ENCODE measurements at regions not wholly inside any gene's neighbourhood (a gene's known extent, or its start where the extent isn't known, plus 50 kb on each side); places are given as distances from the start of the nearest gene placed in this dataset.
"Not testable (repeated sequence)": the region's sequence is repeated elsewhere in the genome, so short reads cannot be mapped to it uniquely, and the experiment has no call there.

DNA sequence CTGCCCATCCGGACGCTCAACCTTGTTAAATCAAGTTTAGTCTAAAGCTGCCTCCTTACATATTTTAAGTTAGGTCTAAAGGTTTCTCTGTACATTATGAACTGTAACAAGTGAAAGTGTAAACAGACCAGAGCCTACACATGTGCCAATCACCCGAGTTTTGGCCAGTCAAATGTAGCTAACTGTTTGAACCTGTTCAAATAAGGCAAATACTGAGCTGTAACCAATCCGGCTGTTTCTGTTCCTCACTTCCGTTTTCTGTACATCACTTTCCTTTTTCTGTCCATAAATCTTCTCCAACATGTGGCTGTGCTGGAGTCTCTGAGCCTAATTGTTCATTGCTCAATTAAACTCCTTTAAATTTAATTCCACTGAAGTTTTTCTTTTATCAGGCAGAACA lies 113.3 kb upstream of the SHISA3 start:
- no peak for DNase-seq (ENCODE audit: low read depth)

DNA sequence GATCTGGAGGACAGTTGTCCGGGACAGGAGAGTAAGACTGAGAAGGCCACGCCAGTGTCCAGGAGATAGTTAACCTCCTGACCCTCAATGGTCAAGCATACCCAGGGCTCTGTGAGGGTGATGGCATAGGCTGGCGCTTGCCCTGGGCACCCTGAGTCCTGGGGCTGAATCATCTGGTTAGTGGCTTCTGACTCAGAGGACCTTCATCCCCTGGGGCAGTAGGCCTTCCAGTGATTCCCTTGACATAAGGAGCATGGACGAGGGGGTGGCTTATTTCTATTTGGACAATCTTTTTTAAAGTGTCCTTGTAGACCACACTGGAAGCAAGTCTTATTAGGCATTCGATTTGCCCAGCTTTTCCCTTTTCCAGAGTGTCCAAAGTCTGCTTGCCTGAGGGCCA lies 108.4 kb upstream of the SHISA3 start:
- DNase-seq (ENCODE audit: low read depth), result peak; percentile 44

DNA sequence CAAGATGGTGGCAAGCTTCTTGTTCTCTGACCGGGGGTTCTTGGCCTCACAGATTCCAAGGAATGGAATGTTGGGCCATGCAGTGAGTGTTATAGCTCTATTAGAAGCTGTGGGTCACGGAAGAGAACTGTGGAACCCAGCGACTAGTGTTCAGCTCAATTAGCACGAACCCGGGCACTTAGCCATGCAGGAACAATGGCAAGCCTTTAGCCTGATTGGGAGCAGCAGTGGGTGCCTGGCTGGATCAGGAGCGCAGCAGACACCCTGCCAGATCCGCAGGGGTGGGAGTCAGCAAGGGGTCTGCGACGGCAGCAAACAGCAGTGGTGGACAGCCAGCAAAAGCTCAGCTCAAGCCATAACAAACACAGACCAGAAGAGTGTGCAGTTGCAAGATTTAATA lies 105.1 kb upstream of the SHISA3 start:
- DNase-seq (ENCODE audit: low read depth), result not testable (repeated sequence)

DNA sequence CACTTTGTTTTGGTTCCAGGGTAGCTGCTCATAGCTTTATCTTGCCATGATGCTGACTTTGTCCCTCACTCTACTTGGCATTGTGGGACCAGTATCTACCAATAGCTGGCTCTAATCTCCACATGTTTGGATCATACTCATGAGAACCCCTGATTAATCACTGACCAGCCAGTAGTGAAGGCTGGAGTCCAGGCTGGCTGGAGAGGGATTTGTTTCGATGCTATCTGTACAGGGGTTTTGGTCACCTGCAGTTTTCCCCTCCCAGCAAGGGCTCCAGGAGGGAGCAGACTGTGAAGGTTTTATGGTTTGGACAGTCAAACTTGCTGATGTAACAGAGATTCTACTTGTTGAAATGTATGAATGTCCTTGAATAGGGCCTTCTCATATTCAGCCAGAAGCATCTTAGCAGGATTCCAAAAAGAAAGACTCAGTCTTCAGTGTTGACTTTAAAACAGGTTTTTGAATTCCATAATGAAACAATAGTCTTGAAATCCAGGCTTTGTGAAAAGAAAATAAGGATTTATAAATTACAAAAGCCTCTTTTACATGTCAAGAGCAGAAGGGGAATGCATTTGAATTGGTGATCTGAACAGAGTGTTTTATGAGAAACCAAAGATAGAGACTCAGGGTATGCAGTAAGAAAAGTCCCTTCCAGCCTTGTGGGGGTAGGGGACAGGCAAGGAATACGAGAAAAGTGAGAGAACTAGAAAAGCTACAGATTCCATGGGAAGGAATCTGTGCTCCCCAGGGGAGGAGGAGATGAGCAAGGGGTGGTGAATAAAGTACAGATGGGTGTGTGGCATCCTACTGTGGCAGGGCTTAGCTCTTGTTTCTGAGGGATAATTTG lies 103.1 kb upstream of the SHISA3 start:
- DNase-seq (ENCODE audit: low read depth), result no peak

DNA sequence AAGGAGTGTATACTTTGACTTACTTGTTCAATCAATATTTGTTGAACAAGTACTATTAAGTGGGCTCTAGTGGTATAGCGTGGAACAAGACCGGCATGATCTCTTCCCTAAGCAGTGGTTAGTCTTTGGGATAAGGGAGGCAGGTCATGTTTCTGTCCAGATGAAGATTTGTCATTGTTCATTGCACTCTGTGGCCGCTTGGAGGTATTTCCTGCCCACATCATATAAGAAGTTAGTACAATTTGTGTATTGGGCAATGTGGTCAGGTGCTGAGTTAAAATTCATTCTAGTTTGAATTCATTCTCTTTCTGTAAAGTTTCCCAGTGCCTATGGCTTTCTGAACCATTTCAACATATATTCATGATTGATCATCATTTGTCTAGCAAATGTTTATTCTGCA lies 101.1 kb upstream of the SHISA3 start:
- peak; percentile 42 for DNase-seq (ENCODE audit: low read depth)

DNA sequence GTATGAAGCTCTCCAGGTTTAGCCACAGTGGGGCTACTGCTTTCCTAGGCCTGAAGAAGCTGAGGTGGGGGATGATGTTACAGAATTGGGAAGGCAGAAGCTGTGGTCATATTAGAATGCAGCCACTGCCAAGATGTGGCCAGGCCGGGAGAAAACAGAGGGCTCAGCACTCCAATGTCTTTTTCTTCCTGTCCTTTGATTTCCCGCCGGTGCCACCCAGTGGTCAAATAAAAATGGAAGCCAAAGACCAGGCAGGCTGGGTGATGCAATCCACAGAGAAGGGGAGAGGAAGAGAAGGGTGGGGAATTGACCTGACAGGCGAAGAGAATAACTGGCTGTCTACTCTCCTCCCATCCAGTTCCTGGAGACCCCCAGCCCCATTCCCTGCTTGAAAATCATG lies 94.9 kb upstream of the SHISA3 start:
- peak; percentile 49 for DNase-seq (ENCODE audit: low read depth)

DNA sequence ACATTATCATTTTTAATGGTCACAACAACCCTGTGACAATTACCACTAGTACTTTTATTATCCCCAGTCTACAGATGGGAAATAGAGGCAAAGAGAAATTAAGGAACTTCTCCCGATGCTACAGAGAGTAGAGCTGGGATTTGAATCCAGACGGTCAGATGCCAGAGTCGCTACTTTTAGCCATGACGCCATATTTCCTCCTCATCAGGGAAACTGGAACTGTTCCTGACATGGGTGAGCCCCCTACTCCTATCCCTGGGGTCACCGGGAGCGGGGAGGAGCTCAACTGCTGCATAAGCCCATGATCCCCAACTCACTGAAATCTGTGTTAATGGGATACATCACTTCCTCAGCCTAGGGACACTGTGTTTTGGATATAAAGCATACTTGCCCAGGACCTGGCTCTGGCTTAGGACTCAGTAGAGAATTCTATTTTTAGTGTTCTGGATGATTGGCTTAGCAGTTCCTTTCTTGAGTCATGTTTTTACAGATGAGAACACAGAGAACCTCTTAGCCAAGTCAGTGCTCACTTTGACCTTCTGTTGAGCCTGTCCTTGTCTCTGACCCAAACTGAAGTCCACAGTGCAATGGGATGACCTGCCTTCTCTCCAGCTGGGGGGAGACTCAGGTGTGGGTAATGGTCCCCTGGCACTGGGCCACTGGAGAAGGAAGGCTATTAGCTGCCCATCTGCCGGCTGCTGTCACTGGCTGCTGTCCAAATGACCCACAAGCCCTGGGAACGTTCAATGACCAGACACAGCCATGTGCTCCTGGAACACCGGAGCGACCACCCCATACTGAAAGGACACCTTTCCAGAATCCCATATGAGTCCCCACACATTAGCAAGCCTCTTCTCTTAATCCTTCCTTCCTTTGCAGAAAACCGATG lies 90.8 kb upstream of the SHISA3 start:
- peak; percentile 69 for DNase-seq (ENCODE audit: low read depth)

DNA sequence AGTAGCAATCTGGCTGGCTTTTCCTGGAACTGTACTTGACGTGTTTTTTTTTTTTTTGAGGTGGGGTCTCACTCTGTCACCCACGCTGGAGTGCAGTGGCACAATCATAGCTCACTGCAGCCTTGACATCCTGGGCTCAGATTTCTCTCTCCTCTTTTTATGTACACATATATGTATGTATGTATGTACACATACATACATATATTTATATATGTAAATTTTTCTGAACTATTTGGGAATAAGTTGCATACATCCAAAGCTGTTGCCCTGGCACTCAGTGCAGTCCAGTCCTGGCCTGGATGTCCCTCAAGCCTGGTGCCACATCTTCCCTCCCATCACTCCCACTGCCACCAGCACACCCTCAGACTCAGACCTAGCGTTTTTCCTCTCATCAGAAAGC lies 89.0 kb upstream of the SHISA3 start:
- no peak for DNase-seq (ENCODE audit: low read depth)

DNA sequence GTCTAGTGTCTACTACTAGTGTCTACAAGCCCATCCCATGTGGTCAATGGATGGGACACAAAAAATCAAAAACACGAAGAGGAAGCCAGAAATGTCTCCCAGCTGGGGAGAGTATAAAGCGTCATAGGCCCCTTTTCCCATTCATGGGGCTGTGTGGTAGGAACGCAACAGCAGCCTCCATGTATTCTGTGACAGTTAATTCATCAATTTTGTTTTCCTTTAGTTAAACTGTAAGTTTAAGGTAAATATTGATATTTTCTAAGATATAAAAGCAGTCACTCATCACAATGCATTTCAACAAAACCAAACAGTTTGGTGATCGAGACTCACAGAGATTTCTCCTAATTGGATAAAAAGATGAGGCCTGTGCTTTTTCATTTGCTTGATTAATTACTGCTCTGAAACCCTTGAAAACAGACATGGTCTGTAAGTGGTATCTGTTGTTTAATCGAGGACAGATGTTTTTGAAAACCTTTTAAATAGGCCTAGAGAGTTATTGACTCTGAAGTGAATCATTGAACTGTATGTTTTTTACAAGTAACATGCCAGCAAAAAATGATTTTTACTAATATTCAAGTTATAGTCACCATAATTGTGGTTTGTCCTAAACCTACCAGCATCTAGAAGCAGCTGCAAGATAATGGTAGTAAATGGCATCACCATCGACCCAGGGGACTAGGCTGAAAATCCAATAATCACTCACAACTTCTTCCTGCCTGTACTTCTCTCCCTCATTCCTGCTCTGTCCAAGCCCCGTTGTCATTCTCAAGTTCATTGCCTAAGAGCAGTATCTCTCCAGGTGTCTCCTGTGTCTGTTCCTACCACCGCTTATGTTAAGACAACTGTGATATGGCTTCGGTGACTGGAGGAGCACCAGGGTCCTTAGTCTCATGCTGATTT lies 87.7 kb upstream of the SHISA3 start:
- DNase-seq (ENCODE audit: low read depth), result no peak

DNA sequence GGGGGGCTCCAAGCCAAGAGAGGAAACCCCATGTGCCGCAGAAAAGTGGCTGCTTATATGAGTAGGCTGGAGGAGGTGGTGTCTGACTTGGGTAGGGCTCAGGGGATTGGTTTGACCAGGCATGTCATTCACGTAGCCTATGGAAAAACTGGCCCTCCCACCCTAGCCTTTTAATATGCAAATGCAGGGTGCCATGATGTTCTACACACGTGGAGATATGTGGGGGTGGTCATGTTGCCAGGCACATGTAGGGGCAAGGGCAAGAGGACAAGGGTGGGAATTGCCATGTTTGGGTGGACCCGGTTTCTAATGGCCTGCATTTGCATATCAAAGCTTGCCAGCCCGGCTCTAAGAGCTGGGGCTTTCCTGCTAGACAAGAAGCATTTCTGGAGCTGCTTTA lies 86.9 kb upstream of the SHISA3 start:
- DNase-seq (ENCODE audit: low read depth), result no peak

DNA sequence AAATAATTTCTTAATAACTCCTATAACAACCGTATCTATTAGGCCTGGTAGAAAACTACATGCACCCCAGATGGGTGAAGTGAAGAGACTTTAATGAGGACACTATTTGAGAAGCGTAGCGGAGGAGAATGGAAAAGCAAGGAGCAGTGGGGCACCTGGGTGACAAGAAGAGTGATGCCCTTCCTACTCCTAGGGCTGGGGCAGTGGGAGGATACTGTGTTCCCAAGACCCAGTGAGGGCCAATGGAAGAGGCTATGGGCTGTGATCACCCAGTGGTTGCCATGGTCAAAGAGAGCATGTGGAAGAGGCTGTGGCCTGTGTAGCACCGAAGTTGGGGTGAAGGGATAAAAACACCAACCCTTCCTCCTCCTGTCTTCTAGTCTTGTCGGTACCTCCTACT lies 86.5 kb upstream of the SHISA3 start:
- no peak for DNase-seq (ENCODE audit: low read depth)

DNA sequence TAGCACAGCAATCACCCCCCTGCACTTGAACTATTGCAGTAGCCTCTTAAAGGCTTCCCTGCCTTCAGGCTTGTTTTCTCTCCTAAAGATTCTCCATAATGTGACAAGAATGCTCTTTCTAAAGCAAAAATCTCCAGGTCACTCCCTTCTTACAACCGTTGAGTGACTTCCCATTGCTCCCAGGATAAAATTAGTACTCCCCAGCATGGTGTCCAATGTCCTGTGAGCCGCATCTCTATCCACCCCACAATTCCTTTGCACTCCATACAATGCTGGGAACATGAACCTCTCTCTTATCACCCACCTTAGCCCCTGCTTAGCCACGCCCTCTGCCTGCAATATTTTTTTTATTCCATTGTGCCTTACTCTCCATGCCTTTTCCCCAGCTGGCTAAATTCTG lies 85.7 kb upstream of the SHISA3 start:
- no peak for DNase-seq (ENCODE audit: low read depth)

DNA sequence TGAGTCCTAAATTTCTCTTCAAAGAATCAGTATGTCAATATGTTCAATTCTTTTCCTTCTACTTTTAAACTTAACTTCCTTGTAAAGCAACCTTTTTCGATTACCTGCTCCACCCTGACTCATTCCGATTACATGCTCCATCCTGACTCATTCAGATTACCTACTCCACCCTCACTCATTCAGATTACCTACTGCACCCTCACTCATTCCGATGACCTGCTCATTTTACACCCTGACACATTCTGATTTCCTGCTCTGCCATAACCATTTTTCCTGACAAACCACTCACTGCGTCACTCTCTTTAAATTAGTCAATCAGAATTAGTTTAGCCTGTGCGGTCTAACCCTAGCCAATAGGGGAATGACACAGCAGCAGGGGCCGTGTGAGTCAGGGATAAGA lies 83.9 kb upstream of the SHISA3 start:
- not testable (repeated sequence) for DNase-seq (ENCODE audit: low read depth)

DNA sequence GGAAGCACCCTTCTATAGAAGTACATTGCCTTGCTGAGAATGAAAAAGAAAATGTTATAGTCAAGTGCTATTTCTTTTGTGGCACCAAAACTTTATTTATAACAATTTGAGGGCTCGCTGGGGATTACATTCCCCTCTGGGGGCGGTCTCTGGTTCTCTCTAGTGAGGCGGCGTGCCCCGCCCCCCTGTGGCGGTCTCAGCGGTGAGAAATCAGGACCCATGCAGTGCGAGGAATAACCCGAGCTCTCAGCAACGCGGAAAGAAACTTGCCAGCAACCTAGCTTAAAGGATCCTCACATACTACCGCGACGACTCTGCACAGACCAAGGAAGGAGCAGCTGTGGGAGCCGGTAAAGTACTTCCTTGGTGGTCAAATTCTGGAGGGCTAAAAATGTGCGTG lies 83.4 kb upstream of the SHISA3 start:
- no peak for DNase-seq (ENCODE audit: low read depth)

DNA sequence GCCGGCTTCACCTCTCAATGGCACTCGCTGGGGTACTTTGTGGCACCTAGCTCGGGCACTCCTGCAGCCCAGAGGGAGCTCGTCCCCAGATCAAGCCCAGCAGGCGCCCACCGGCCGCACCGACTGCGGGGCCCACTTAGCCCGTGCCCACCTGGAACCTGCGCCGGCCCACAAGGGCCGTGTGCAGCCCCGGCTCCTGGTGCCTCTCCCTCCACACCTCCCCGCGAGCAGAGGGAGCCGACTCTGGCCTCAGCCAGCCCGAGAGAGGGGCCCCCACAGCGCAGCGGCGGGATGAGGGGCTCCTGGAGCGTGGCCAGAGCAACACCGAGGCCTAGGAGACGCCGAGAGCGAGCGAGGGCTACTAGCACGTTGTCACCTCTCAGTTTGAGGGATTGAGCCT lies 82.1 kb upstream of the SHISA3 start:
- DNase-seq (ENCODE audit: low read depth), result no peak

DNA sequence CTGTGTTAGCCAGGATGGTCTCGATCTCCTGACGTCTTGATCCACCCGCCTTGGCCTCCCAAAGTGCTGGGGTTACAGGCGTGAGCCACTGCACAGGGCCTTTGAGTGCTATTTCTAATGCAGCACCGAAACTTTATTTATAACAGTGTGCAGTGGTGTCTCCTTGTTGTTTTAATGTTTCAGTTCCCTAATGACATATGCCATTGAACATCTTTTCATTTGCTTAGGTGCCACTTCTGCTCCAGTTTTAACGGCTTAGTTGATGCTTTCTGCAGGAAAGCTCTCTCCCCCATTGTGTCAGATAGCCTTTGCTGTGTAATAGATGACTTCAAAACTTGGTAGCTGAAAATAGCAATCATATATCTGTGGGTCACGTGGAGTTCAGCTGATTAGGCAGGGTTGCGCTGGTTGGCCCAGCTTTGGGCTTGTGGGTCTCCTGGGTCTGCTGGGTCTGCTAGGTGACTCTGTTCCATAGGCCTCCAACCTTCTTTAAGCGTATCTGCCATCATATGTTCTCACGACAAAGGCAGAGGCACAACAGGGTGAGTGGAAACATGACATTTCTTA lies 76.4 kb upstream of the SHISA3 start:
- no peak for DNase-seq (ENCODE audit: low read depth)

DNA sequence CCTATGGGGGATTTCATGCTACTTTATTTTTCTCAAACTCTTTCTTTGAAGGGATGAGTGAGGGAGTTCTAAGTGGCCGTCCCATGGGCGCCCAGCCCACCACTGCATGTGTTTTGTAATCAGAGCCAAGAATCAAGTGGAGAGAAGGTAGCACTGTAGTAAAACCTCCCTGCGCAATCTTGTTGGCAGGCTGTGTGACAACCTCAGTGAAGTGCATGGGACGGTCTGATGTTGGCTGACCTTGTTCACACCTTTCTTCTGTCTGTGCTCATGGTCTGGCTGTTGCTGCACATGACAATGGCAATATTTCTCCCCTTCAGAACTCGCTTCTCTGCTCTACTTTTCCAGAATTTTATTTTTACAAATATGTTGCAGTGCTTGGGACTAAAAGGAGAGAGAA lies 71.2 kb upstream of the SHISA3 start:
- no peak for DNase-seq (ENCODE audit: low read depth)

DNA sequence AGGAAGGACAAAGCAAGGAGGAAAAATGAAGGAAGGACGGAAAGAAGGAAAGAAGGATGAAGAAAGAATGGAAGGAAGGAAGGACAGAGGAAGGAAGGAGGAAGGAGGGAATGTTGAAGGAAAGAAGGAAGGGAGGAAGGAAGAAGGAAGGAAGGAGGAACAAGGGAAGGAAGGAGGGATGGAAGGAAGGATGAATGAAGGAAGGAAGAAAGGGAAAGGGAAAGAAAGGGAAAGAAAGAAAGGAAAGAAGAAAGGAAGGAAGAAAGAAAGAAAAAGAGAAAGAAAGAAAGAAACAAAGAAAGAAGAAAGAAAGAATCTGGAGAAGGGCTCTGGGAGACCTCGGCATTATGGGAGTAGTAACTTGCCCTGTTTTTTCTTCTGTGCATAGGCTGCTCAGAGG lies 70.8 kb upstream of the SHISA3 start:
- no peak for DNase-seq (ENCODE audit: low read depth)

DNA sequence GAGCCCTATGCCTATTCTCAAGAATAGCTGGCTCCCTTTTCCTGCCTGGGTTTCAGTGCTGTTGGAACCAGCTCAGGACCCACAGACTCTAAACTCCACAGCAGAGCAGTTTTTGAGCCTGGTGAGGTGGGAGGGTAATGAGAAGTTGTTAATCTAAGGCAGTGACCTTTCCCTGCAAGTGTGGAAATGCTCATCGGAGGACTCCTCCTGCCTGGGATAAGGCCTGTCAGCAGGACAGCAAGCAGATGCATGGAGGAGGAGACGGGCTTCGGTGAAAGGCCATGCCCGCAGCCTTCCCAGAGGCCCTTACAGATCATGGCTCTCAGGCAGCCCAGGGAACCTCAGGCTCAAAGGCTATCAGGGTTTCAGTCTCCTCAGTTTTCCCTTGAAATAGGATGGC lies 70.0 kb upstream of the SHISA3 start:
- no peak for DNase-seq (ENCODE audit: low read depth)

DNA sequence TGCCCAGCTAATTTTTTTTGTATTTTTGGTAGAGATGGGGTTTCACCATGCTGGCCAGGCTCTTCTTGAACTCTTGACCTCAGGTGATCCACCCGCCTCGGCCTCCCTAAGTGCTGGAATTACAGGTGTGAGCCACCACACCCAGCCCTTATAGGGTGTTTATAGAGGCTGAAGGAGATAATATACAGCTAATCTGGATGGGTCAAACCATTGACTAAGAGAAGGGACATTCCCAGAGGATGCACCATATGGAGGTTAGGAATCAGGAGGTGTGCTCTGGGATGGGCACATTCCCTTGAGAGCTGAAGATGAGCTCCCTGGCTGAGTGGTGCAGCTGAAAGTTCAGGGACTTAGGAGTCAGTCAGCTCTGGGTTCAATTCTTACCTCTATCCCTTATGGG lies 68.3 kb upstream of the SHISA3 start:
- DNase-seq (ENCODE audit: low read depth), result no peak

DNA sequence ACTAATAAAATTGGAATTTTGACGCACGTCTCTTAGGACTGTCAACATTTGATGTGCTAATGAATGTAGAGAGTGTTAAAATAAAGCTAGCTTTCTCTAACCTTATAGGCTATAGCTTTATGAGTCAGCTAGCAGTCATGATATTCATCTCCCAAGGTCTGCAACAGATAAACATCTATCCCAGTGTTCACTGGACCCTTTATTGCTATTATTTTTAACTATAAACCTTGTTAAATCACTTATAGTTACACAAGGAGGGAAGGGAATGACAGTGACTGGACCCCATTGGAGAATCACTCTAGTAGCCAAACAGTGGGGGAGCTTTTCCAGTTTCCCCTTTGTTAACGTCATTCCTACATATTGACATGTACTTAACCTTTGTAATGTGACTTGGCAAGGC lies 67.9 kb upstream of the SHISA3 start:
- DNase-seq (ENCODE audit: low read depth), result peak; percentile 37
